H9 (cell line): ENCODE measurements at regions not wholly inside any gene's neighbourhood (a gene's known extent, or its start where the extent isn't known, plus 50 kb on each side); places are given as distances from the start of the nearest gene placed in this dataset.

ENCODE experiments used
- DNase-seq: peaks from one replicate; pipeline ENCODE4 v3.0.0-alpha.2; 2017
- H2AFZ ChIP-seq: one replicate; pipeline ENCODE4 v1.6.1; 2013; ENCODE audit warnings: mild to moderate bottlenecking, low read length, control low read depth, moderate library complexity
- H2AK5ac ChIP-seq: 2 replicates; pipeline ENCODE4 v1.6.1; 2013; ENCODE audit warnings: low read length, control low read depth, mixed read lengths; ENCODE audit not compliant: insufficient read length
- H2BK120ac ChIP-seq: one replicate; pipeline ENCODE4 v1.6.1; 2013; ENCODE audit warnings: low read depth, mild to moderate bottlenecking, low read length, control low read depth, inconsistent platforms; ENCODE audit not compliant: poor library complexity, severe bottlenecking
- H2BK12ac ChIP-seq: 2 replicates; pipeline ENCODE4 v1.6.1; 2013; ENCODE audit warnings: low read length, control low read depth, mixed read lengths, low read depth; ENCODE audit not compliant: insufficient read length
- H2BK15ac ChIP-seq: 2 replicates; pipeline ENCODE4 v1.6.1; 2013; ENCODE audit warnings: low read depth, low read length, control low read depth
- H2BK20ac ChIP-seq: one replicate; pipeline ENCODE4 v1.6.1; 2013; ENCODE audit warnings: low read depth, mild to moderate bottlenecking, low read length, control low read depth, inconsistent platforms; ENCODE audit not compliant: poor library complexity, severe bottlenecking
- H2BK5ac ChIP-seq: 2 replicates; pipeline ENCODE4 v1.6.1; 2013; ENCODE audit warnings: low read length, control low read depth, mixed read lengths; ENCODE audit not compliant: insufficient read length
- H3K14ac ChIP-seq: 2 replicates; pipeline ENCODE4 v1.6.1; 2013; ENCODE audit warnings: low read length, control low read depth; ENCODE audit not compliant: insufficient read depth
- H3K18ac ChIP-seq: 2 replicates; pipeline ENCODE4 v1.6.1; 2013; ENCODE audit warnings: low read depth, mild to moderate bottlenecking, mixed read lengths, low read length, control low read depth; ENCODE audit not compliant: insufficient read length
- H3K23ac ChIP-seq: 2 replicates; pipeline ENCODE4 v1.6.1; 2013; ENCODE audit warnings: low read length, control low read depth, mixed read lengths, low read depth; ENCODE audit not compliant: insufficient read length
- H3K23me2 ChIP-seq: 2 replicates; pipeline ENCODE4 v1.6.1; 2013; ENCODE audit warnings: low read depth, mild to moderate bottlenecking, mixed read lengths, low read length, control low read depth; ENCODE audit not compliant: insufficient read length, poor library complexity, severe bottlenecking
- H3K27ac ChIP-seq: 2 replicates; pipeline ENCODE4 v1.5.1; 2013; ENCODE audit warnings: low read length, control low read depth, mixed read lengths, low read depth; ENCODE audit not compliant: insufficient read length
- H3K27me3 ChIP-seq: 2 replicates; pipeline ENCODE4 v1.6.1; 2013; ENCODE audit warnings: low read length, control low read depth, inconsistent platforms; ENCODE audit not compliant: insufficient read depth
- H3K4ac ChIP-seq: 2 replicates; pipeline ENCODE4 v1.6.1; 2013; ENCODE audit warnings: low read depth, mild to moderate bottlenecking, control low read depth, inconsistent platforms, low read length, moderate library complexity
- H3K4me1 ChIP-seq: 2 replicates; pipeline ENCODE4 v1.6.1; 2013; ENCODE audit warnings: low read length, control low read depth, inconsistent platforms; ENCODE audit not compliant: insufficient read depth
- H3K4me2 ChIP-seq: 2 replicates; pipeline ENCODE4 v1.6.1; 2013; ENCODE audit warnings: low read length, control low read depth, mixed read lengths; ENCODE audit not compliant: insufficient read length, insufficient read depth
- H3K56ac ChIP-seq: 2 replicates; pipeline ENCODE4 v1.6.1; 2013; ENCODE audit warnings: low read depth, mild to moderate bottlenecking, mixed read lengths, low read length, control low read depth; ENCODE audit not compliant: insufficient read length
- H3K79me1 ChIP-seq: 2 replicates; pipeline ENCODE4 v1.6.1; 2013; ENCODE audit warnings: low read depth, mild to moderate bottlenecking, moderate library complexity, low read length, control low read depth, inconsistent platforms; ENCODE audit not compliant: insufficient read depth, poor library complexity, severe bottlenecking
- H3K79me2 ChIP-seq: 2 replicates; pipeline ENCODE4 v1.6.1; 2013; ENCODE audit warnings: low read length, control low read depth, inconsistent platforms; ENCODE audit not compliant: insufficient read depth
- H3K9ac ChIP-seq: 2 replicates; pipeline ENCODE4 v1.6.1; 2013; ENCODE audit warnings: low read length, control low read depth, mixed read lengths; ENCODE audit not compliant: insufficient read length; ENCODE audit errors: extremely low read depth
- H3K9me3 ChIP-seq: one replicate; pipeline ENCODE4 v1.6.1; 2013; ENCODE audit warnings: low read depth, low read length, inconsistent platforms; ENCODE audit not compliant: control insufficient read depth
- H3T11ph ChIP-seq: one replicate; pipeline ENCODE4 v1.6.1; 2013; ENCODE audit warnings: mild to moderate bottlenecking, low read length, control low read depth, inconsistent platforms
- H4K20me1 ChIP-seq: one replicate; pipeline ENCODE4 v1.6.1; 2013; ENCODE audit not compliant: control insufficient read depth, insufficient read length, insufficient read depth
- H4K5ac ChIP-seq: 2 replicates; pipeline ENCODE4 v1.6.1; 2013; ENCODE audit warnings: low read depth, mild to moderate bottlenecking, mixed read lengths, low read length, control low read depth; ENCODE audit not compliant: insufficient read length
- H4K8ac ChIP-seq: replicated peaks from 2 replicates; pipeline ENCODE4 v1.6.1; 2013; ENCODE audit warnings: low read length, control low read depth, mixed read lengths, low read depth; ENCODE audit not compliant: insufficient read length
- H4K91ac ChIP-seq: 2 replicates; pipeline ENCODE4 v1.6.1; 2013; ENCODE audit warnings: low read depth, mild to moderate bottlenecking, moderate library complexity, mixed read lengths, low read length, control low read depth; ENCODE audit not compliant: insufficient read length
- H3K27ac Mint-ChIP-seq, 3 experiments: 2 replicates in 2 of 3; 3 replicates in 1 of 3; pipeline ENCODE4 v1.8.0; 2020 to 2021; ENCODE audit warnings: mixed read lengths in 3 of 3, mild to moderate bottlenecking in 1 of 3, moderate library complexity in 1 of 3
- H3K27me3 Mint-ChIP-seq: 2 replicates; pipeline ENCODE4 v1.8.0; 2021; ENCODE audit warnings: low read depth, mild to moderate bottlenecking, moderate library complexity, mixed read lengths
- H3K36me3 Mint-ChIP-seq, 3 experiments: 2 replicates in 2 of 3; 3 replicates in 1 of 3; pipeline ENCODE4 v1.8.0; 2020 to 2021; ENCODE audit warnings: low read depth in 3 of 3, mixed read lengths in 3 of 3; ENCODE audit not compliant: insufficient read depth in 1 of 3
- H3K4me1 Mint-ChIP-seq, 2 experiments: 2 replicates each; pipeline ENCODE4 v1.8.0; 2020; ENCODE audit warnings: mixed read lengths in 2 of 2
- H3K4me3 Mint-ChIP-seq, 2 experiments: 2 replicates in 1 of 2; 3 replicates in 1 of 2; pipeline ENCODE4 v1.8.0; 2020 to 2021; ENCODE audit warnings: mild to moderate bottlenecking in 2 of 2, mixed read lengths in 2 of 2, moderate library complexity in 1 of 2
- H3K9me3 Mint-ChIP-seq, 2 experiments: 2 replicates in 1 of 2; 3 replicates in 1 of 2; pipeline ENCODE4 v1.8.0; 2020; ENCODE audit warnings: mild to moderate bottlenecking in 2 of 2, mixed read lengths in 2 of 2, moderate library complexity in 1 of 2
- WGBS: extraction: QIAGEN DNeasy Blood & Tissue Kit; methylation state at CpG from one replicate; pipeline ENCODE4 v1.1.7; 2013; ENCODE audit warnings: missing lambda C conversion rate, low lambda C conversion rate, mixed read lengths; ENCODE audit not compliant: insufficient read length; ENCODE audit errors: extremely low coverage; 5-methylcytosine and 5-hydroxymethylcytosine counted together
- TF ChIP-seq, protein P1 (sequence below): fragments of 200-600 bp; sonication (generic); conservative IDR thresholded peaks from 3 replicates; pipeline ENCODE4 v1.8.0; 2021; ENCODE audit warnings: antibody characterized with exemption, mild to moderate bottlenecking

DNA sequence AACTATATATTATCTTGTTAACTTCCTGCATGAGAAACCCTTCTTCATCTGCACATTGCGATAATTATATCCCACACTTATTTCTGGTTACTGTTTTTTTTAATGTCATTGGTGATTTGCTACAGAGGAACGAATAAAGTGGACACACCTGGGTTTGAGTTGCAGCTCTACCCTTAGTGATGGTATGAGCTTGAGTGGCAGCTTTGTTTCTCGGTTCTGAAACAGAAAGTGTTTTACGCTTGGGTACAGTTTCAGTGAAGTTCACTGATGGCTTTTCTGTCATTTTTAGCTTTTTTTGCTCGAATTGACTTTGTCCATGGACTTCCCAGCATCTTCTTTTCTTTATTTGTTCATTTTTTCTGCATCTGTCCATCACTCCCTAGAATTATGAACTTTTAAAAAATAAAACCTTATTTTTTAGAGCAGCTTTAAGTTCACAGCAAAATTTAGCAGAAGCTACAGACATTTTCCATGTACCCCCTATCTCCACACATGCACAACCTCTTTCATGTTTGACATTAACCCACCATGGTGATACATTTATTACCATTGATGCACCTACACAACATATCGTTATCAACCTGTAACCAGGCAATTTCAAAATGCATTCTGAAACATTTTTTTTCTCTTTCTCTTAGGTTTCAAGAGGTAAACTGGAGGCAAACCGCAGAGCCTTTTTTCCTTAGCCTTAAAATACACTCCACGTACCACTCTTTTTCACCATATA, 1041.6 kb upstream of the PRKX start:
- Mint-ChIP-seq H3K4me1 (no peaks in the 10 kb centered on the region), H3K4me3 (no peak overlapping the region), H3K9me3 (no peaks in the 10 kb centered on the region; a peak in 1 of 5 replicates), H3K27ac (no peak overlapping the region), H3K36me3 (no peaks in the 10 kb centered on the region; a peak in 1 of 7 replicates), H3K27me3 (no peaks in the 10 kb centered on the region)
- no peaks in the 10 kb centered on the region for H3K79me1 ChIP-seq
- H3K4me2 ChIP-seq = no peak overlapping the region
- H3K4me1 ChIP-seq = no peaks in the 10 kb centered on the region
- no peak overlapping the region for H2BK20ac ChIP-seq
- H3K9me3 ChIP-seq = no peaks in the 10 kb centered on the region
- no peak overlapping the region for H3K14ac ChIP-seq
- H3K23ac ChIP-seq = no peak overlapping the region
- H4K8ac ChIP-seq = no peak overlapping the region
- no peak overlapping the region for H3K4ac ChIP-seq
- no peaks in the 10 kb centered on the region for H3K27me3 ChIP-seq
- DNase-seq = no peak
- no peak overlapping the region for H3K56ac ChIP-seq
- no peaks in the 10 kb centered on the region for H3K79me2 ChIP-seq
- H2AK5ac ChIP-seq = no peak overlapping the region
- H3T11ph ChIP-seq = no peak overlapping the region
- H3K9ac ChIP-seq = no peak overlapping the region
- 100% methylated on average over 1 of the region's 8 CpGs for WGBS
- no peak overlapping the region for H2BK12ac ChIP-seq
- H2BK5ac ChIP-seq = no peak overlapping the region
- no peak overlapping the region for H3K18ac ChIP-seq
- no peaks in the 10 kb centered on the region for H4K20me1 ChIP-seq
- H4K91ac ChIP-seq = no peak overlapping the region
- no peak overlapping the region for H2BK15ac ChIP-seq
- no peaks in the 10 kb centered on the region for H3K23me2 ChIP-seq
- TF ChIP-seq, protein P1, sequence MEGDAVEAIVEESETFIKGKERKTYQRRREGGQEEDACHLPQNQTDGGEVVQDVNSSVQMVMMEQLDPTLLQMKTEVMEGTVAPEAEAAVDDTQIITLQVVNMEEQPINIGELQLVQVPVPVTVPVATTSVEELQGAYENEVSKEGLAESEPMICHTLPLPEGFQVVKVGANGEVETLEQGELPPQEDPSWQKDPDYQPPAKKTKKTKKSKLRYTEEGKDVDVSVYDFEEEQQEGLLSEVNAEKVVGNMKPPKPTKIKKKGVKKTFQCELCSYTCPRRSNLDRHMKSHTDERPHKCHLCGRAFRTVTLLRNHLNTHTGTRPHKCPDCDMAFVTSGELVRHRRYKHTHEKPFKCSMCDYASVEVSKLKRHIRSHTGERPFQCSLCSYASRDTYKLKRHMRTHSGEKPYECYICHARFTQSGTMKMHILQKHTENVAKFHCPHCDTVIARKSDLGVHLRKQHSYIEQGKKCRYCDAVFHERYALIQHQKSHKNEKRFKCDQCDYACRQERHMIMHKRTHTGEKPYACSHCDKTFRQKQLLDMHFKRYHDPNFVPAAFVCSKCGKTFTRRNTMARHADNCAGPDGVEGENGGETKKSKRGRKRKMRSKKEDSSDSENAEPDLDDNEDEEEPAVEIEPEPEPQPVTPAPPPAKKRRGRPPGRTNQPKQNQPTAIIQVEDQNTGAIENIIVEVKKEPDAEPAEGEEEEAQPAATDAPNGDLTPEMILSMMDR = no peak
- H3K27ac ChIP-seq = no peak overlapping the region
- H4K5ac ChIP-seq = no peak overlapping the region
- no peak overlapping the region for H2AFZ ChIP-seq
- no peak overlapping the region for H2BK120ac ChIP-seq
